ENCODE measurements at regions not wholly inside any gene's neighbourhood (a gene's known extent, or its start where the extent isn't known, plus 50 kb on each side); places are given as distances from the start of the nearest gene placed in this dataset.
"Not testable (repeated sequence)": the region's sequence is repeated elsewhere in the genome, so short reads cannot be mapped to it uniquely, and the experiment has no call there.

DNA sequence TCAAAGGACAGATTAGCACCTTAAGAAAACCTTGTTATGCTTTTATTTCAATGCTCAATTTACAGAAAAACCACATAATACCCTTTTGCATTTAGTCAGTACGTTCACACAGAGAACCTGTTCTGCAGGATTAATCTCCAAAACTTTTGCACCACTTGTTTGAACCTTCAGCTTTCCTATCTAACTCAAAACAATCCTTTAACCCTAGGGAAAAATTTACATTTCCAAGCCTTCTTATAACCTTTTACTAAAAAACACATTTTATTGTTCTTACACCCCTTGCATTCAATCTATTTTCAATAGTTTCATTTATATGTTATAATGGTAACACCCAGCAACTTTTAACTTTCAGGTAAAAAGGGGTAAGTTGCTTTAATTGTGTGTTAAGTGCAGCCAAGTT is 952.5 kb upstream of the CNTN5 start:
- Histone ChIP-seq H3K27ac (no peak overlapping the region), H3K4me3 (ENCODE audit: low read depth, low read length) (no peak overlapping the region), H3K36me3 (replicated peaks) (no peaks in the 10 kb centered on the region), H3K27me3 (replicated peaks) (no peaks in the 10 kb centered on the region)
- TF ChIP-seq, protein P1, sequence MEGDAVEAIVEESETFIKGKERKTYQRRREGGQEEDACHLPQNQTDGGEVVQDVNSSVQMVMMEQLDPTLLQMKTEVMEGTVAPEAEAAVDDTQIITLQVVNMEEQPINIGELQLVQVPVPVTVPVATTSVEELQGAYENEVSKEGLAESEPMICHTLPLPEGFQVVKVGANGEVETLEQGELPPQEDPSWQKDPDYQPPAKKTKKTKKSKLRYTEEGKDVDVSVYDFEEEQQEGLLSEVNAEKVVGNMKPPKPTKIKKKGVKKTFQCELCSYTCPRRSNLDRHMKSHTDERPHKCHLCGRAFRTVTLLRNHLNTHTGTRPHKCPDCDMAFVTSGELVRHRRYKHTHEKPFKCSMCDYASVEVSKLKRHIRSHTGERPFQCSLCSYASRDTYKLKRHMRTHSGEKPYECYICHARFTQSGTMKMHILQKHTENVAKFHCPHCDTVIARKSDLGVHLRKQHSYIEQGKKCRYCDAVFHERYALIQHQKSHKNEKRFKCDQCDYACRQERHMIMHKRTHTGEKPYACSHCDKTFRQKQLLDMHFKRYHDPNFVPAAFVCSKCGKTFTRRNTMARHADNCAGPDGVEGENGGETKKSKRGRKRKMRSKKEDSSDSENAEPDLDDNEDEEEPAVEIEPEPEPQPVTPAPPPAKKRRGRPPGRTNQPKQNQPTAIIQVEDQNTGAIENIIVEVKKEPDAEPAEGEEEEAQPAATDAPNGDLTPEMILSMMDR (IDR thresholded peaks at IDR 0.05; ENCODE audit: low read depth, low read length, missing control alignments), result no peak
- in situ Hi-C loops (cut with HindIII; ENCODE audit: low pct_ligation_motif_present, low sequenced_read_pairs), result no loop called here
- DNase-seq, result no peak

DNA sequence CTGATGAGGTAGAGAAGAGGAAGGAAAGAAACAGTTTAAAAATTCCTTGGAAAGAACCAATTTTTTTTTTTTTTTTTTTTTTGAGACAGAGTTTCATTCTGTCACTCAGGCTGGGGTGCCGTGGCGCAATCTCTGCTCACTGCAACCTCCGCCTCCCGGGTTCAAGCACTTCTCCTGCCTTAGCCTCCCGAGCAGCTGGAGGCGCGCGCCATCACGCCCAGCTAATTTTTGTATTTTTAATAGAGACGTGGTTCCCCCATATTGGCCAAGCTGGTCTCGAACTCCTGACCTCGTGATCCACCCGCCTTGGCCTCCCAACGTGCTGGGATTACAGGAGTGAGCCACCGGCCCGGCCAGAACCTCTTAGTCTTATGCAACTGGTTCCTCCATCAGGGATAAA is 951.6 kb upstream of the CNTN5 start:
- H3K27me3 ChIP-seq (replicated peaks); H3K27ac ChIP-seq; in situ Hi-C loops (cut with HindIII; ENCODE audit: low pct_ligation_motif_present, low sequenced_read_pairs); H3K36me3 ChIP-seq (replicated peaks); DNase-seq; H3K4me3 ChIP-seq (ENCODE audit: low read depth, low read length): not testable (repeated sequence)

DNA sequence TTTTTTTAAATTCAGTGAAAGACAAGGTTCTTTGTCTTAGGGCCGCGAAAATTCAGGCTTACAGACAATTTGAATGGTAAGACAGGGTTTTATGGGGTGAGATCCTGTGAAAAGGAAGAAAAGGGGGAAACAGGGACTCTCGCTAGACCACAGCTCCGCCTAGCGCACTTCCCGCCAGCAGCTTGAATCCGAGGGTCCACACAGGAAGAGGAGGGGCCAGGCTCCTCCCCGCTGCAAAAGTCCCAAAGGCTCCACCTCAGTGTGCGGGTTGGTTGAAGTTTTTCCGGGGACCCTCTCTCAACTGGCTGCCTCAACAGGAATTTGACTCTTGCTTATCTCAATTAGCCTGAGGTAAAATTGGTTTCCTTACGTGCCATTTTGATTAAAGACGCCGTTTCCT is 950.9 kb upstream of the CNTN5 start:
- in situ Hi-C loops (cut with HindIII; ENCODE audit: low pct_ligation_motif_present, low sequenced_read_pairs), result no loop called here
- no peaks in the 10 kb centered on the region for H3K36me3 ChIP-seq (replicated peaks)
- H3K27me3 ChIP-seq (replicated peaks), result no peaks in the 10 kb centered on the region
- H3K4me3 ChIP-seq (ENCODE audit: low read depth, low read length), result no peak overlapping the region
- TF ChIP-seq, protein P1 (IDR thresholded peaks at IDR 0.05; ENCODE audit: low read depth, low read length, missing control alignments), result no peak
- DNase-seq, result no peak
- no peak overlapping the region for H3K27ac ChIP-seq

- TF ChIP-seq, protein P1 (IDR thresholded peaks at IDR 0.05; ENCODE audit: low read depth, low read length, missing control alignments), result no peak
- Histone ChIP-seq H3K27ac (no peak overlapping the region), H3K4me3 (ENCODE audit: low read depth, low read length) (no peak overlapping the region), H3K36me3 (replicated peaks) (no peaks in the 10 kb centered on the region), H3K27me3 (replicated peaks) (no peaks in the 10 kb centered on the region)
- in situ Hi-C loops (cut with HindIII; ENCODE audit: low pct_ligation_motif_present, low sequenced_read_pairs), result no loop called here
- no peak for DNase-seq
Observed at GRCh38 chr11:98090861-98091505, 929.8 kb upstream of the CNTN5 start.

DNA sequence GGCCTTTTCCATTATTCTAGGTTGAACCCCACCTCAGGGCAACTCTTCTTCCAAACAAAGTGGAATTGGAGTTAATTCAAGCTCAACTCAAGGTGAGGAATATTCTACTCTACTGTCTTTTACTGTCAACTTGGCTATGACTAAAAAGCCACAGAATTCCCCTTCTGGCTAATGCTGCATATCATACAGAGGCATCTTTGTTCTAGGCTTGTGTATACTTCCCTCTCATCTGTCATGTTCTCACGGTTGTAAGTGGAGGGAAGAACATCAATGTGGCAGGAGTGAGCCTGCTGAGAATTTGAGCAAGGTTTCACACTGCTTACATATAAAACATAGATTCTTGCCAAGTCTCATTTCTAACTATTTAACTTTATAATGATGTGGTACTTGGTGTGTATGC is 921.4 kb upstream of the CNTN5 start:
- no peaks in the 10 kb centered on the region for H3K27me3 ChIP-seq (replicated peaks)
- H3K36me3 ChIP-seq (replicated peaks), result no peaks in the 10 kb centered on the region
- H3K4me3 ChIP-seq (ENCODE audit: low read depth, low read length), result no peak overlapping the region
- H3K27ac ChIP-seq, result no peak overlapping the region
- TF ChIP-seq, protein P1 (IDR thresholded peaks at IDR 0.05; ENCODE audit: low read depth, low read length, missing control alignments), result no peak
- in situ Hi-C loops (cut with HindIII; ENCODE audit: low pct_ligation_motif_present, low sequenced_read_pairs), result no loop called here
- no peak for DNase-seq

DNA sequence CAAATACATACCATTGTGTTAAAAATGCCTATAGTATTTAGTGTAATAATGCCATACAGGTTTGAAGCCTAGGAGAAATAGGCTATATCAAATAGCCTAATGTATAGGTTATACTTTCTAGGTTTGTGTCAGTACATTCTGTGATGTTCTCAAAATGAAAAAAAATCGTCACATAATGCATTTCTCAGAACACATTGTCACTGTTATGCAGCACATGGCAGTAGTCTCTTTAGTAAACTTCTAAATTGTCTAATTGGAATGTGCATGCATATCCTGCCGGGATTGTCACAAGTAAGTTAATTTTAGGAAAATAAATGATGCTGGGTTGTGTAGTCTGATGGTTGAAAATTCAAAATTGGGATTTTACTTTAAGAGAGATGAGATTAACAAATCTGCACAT is 920.1 kb upstream of the CNTN5 start:
- TF ChIP-seq, protein P1 (IDR thresholded peaks at IDR 0.05; ENCODE audit: low read depth, low read length, missing control alignments), result no peak
- DNase-seq, result no peak
- in situ Hi-C loops (cut with HindIII; ENCODE audit: low pct_ligation_motif_present, low sequenced_read_pairs), result no loop called here

More for the DNA sequence above, 920.1 kb upstream of the CNTN5 start:
- Histone ChIP-seq H3K27ac (no peak overlapping the region), H3K4me3 (ENCODE audit: low read depth, low read length) (no peak overlapping the region), H3K27me3 (replicated peaks) (no peaks in the 10 kb centered on the region), H3K36me3 (replicated peaks) (no peaks in the 10 kb centered on the region)

All from brain microvascular endothelial cell (primary cell).